ENCODE measurements at regions not wholly inside any gene's neighbourhood (a gene's known extent, or its start where the extent isn't known, plus 50 kb on each side); places are given as distances from the start of the nearest gene placed in this dataset.

GRCh38 chr21:14876524-14876840, 188.3 kb downstream of the NRIP1 start:
- H3K4me1 ChIP-seq = peaks cover 5 to 18% of the 10 kb centered on the region in 2 donors

GRCh38 chr21:14875704-14876523, 188.9 kb downstream of the NRIP1 start:
- intact Hi-C loops (cut with DNase I) = no loop called here
- H3K4me3 ChIP-seq = no peak overlapping the region
- no peaks in the 10 kb centered on the region for H3K9me3 ChIP-seq
- no peak for TF ChIP-seq CTCF (IDR thresholded peaks at IDR 0.05)
- ATAC-seq (no peak), DNase-seq (no peak)
- H3K27ac ChIP-seq = no peak overlapping the region
- H3K36me3 ChIP-seq = no peaks in the 10 kb centered on the region
- H3K27me3 ChIP-seq = no peaks in the 10 kb centered on the region
- peaks cover 5 to 18% of the 10 kb centered on the region in 2 donors for H3K4me1 ChIP-seq

More at GRCh38 chr21:14876524-14876840, 188.3 kb downstream of the NRIP1 start:
- H3K27ac ChIP-seq = no peak overlapping the region
- intact Hi-C loops (cut with DNase I) = no loop called here
- no peaks in the 10 kb centered on the region for H3K36me3 ChIP-seq
- no peaks in the 10 kb centered on the region for H3K9me3 ChIP-seq
- no peak for TF ChIP-seq CTCF (IDR thresholded peaks at IDR 0.05)
- no peaks in the 10 kb centered on the region for H3K27me3 ChIP-seq
- ATAC-seq = no peak
- H3K4me3 ChIP-seq = no peak overlapping the region
- DNase-seq = no peak

- H3K27me3 ChIP-seq = no peaks in the 10 kb centered on the region
- no peak overlapping the region for H3K4me3 ChIP-seq
- intact Hi-C loops (cut with DNase I) = no loop called here
- no peak for TF ChIP-seq CTCF (IDR thresholded peaks at IDR 0.05)
- no peaks in the 10 kb centered on the region for H3K9me3 ChIP-seq
- ATAC-seq (no peak), DNase-seq (no peak)
- H3K27ac ChIP-seq = no peak overlapping the region
- H3K4me1 ChIP-seq = peaks cover 5 to 24% of the 10 kb centered on the region in 2 donors
- no peaks in the 10 kb centered on the region for H3K36me3 ChIP-seq
Measured at GRCh38 chr21:14875186-14875585, 189.6 kb downstream of the NRIP1 start.

- H3K4me3 ChIP-seq = no peak overlapping the region
- no peak overlapping the region for H3K27ac ChIP-seq
- no peaks in the 10 kb centered on the region for H3K36me3 ChIP-seq
- no peaks in the 10 kb centered on the region for H3K9me3 ChIP-seq
- ATAC-seq (no peak), DNase-seq (no peak)
- intact Hi-C loops (cut with DNase I) = no loop called here
- peaks cover 5 to 32% of the 10 kb centered on the region in 2 donors for H3K4me1 ChIP-seq
- no peak for TF ChIP-seq CTCF (IDR thresholded peaks at IDR 0.05)
- H3K27me3 ChIP-seq = no peaks in the 10 kb centered on the region
Measured at GRCh38 chr21:14874379-14874778, 190.4 kb downstream of the NRIP1 start.

- H3K27ac ChIP-seq = no peak overlapping the region
- no peaks in the 10 kb centered on the region for H3K36me3 ChIP-seq
- no peak for TF ChIP-seq CTCF (IDR thresholded peaks at IDR 0.05)
- H3K4me1 ChIP-seq = peaks cover 0 to 26% of the 10 kb centered on the region in 2 donors
- ATAC-seq = no peak
- intact Hi-C loops (cut with DNase I) = no loop called here
- no peak for DNase-seq
- no peaks in the 10 kb centered on the region for H3K9me3 ChIP-seq
- H3K27me3 ChIP-seq = no peaks in the 10 kb centered on the region
- H3K4me3 ChIP-seq = no peak overlapping the region
Measured at GRCh38 chr21:14871861-14872260, 192.9 kb downstream of the NRIP1 start.
